GM23338 (cell line): ENCODE measurements at regions not wholly inside any gene's neighbourhood (a gene's known extent, or its start where the extent isn't known, plus 50 kb on each side); places are given as distances from the start of the nearest gene placed in this dataset.
"Not testable (repeated sequence)": the region's sequence is repeated elsewhere in the genome, so short reads cannot be mapped to it uniquely, and the experiment has no call there.

Experiments
- CREB1 ChIP-seq: fragments of 250-450 bp; sonication (Bioruptor Pico); IDR thresholded peaks from 2 replicates; pipeline ENCODE4 v1.5.0; 2020; ENCODE audit warnings: low read depth, mild to moderate bottlenecking, moderate library complexity
- CTCF ChIP-seq, 2 experiments: fragments of 200-600 bp in 1 of 2; sonication (generic) in 1 of 2; conservative IDR thresholded peaks; 2 replicates each; pipeline versions ENCODE4 v1.5.1 to v1.6.1; 2016 to 2017; ENCODE audit warnings: antibody characterized with exemption in 2 of 2, low read depth in 2 of 2, mild to moderate bottlenecking in 2 of 2, moderate library complexity in 1 of 2
- ETS1 ChIP-seq: IDR thresholded peaks from 2 replicates; pipeline ENCODE4 v1.6.1; 2016; ENCODE audit warnings: antibody characterized with exemption
- EZH2 ChIP-seq: fragments of 200-600 bp; sonication (generic); IDR thresholded peaks from one replicate; pipeline ENCODE4 v1.8.0; 2017; ENCODE audit warnings: antibody characterized with exemption, mild to moderate bottlenecking, low read depth; ENCODE audit not compliant: unreplicated experiment
- EZH2phosphoT487 ChIP-seq: fragments of 200-600 bp; sonication (generic); IDR thresholded peaks from one replicate; pipeline ENCODE4 v1.8.1; 2018; ENCODE audit warnings: antibody characterized with exemption; ENCODE audit not compliant: unreplicated experiment
- JUNB ChIP-seq: IDR thresholded peaks from one replicate; pipeline ENCODE4 v1.6.1; 2016; ENCODE audit warnings: antibody characterized with exemption; ENCODE audit not compliant: unreplicated experiment
- POLR2AphosphoS5 ChIP-seq: IDR thresholded peaks from 2 replicates; pipeline ENCODE4 v1.6.1; 2016; ENCODE audit warnings: antibody characterized with exemption, low read depth
- REST ChIP-seq: IDR thresholded peaks from one replicate; pipeline ENCODE4 v1.6.1; 2018; ENCODE audit warnings: antibody characterized with exemption; ENCODE audit not compliant: unreplicated experiment
- STAT1 ChIP-seq: IDR thresholded peaks from one replicate; pipeline ENCODE4 v1.6.1; 2016; ENCODE audit warnings: antibody characterized with exemption; ENCODE audit not compliant: unreplicated experiment
- ZNF114 ChIP-seq: fragments of 250-450 bp; sonication (Bioruptor Pico); IDR thresholded peaks from 2 replicates; pipeline ENCODE4 v1.5.0; 2020; ENCODE audit warnings: mild to moderate bottlenecking, moderate library complexity
- ZNF331 ChIP-seq: fragments of 250-450 bp; sonication (Bioruptor Pico); IDR thresholded peaks from 2 replicates; pipeline ENCODE4 v1.5.0; 2020; ENCODE audit warnings: low read depth, mild to moderate bottlenecking, moderate library complexity
- ZNF462 ChIP-seq: fragments of 250-450 bp; sonication (Bioruptor Pico); IDR thresholded peaks from 2 replicates; pipeline ENCODE4 v1.5.0; 2020; ENCODE audit warnings: mild to moderate bottlenecking, moderate library complexity

- TF ChIP-seq EZH2; CTCF (conservative IDR thresholded peaks at IDR 0.05; ENCODE audit: low read depth in 2 of 2); REST; CREB1 (CRISPR knock-in tag); POLR2AphosphoS5; EZH2phosphoT487; JUNB; ZNF331 (CRISPR knock-in tag); ZNF114; ETS1; ZNF462 (CRISPR knock-in tag); STAT1: not testable (repeated sequence)
Measured at GRCh38 chr15:88965097-88965496, 51.9 kb upstream of the MFGE8 start.
